Esophagus squamous epithelium (tissue), 4 donors: ENCODE measurements at regions not wholly inside any gene's neighbourhood (a gene's known extent, or its start where the extent isn't known, plus 50 kb on each side); places are given as distances from the start of the nearest gene placed in this dataset.

Experiments used
- POLR2A ChIP-seq, 4 donors: fragments of 450-650 bp; IDR thresholded peaks; one replicate each; pipeline ENCODE4 v1.6.1; 2017; ENCODE audit warnings: antibody characterized with exemption in 4 of 4, mild to moderate bottlenecking in 4 of 4, moderate library complexity in 3 of 4
- TF ChIP-seq, protein P1 (sequence below), 6 experiments: fragments of 450-650 bp in 4 of 6; fragments of 200-600 bp in 2 of 6; sonication (generic) in 2 of 6; IDR thresholded peaks; one replicate each; pipeline ENCODE4 v1.5.1; 2016 to 2019; ENCODE audit warnings: antibody characterized with exemption in 6 of 6, mild to moderate bottlenecking in 4 of 6, moderate library complexity in 4 of 6

DNA sequence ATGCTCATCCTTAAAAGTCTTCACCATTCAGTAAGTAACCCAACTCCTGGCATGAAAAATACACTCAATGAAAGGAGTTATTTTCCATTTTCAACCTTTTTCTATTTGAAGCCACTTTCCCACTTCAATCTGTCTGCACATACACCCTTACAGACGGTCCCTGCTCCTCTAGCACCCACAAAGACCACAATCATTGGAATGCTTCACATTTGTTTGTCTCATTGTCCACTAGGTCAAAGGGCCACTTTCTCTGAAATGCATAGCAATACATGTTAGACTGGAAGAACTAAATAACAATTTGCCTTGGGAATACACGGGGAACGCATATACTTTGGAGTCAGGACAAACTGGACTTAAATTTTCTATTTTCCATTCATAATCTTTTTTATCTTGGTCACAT lies 487.1 kb upstream of the C1orf87 start:
- TF ChIP-seq, protein P1, sequence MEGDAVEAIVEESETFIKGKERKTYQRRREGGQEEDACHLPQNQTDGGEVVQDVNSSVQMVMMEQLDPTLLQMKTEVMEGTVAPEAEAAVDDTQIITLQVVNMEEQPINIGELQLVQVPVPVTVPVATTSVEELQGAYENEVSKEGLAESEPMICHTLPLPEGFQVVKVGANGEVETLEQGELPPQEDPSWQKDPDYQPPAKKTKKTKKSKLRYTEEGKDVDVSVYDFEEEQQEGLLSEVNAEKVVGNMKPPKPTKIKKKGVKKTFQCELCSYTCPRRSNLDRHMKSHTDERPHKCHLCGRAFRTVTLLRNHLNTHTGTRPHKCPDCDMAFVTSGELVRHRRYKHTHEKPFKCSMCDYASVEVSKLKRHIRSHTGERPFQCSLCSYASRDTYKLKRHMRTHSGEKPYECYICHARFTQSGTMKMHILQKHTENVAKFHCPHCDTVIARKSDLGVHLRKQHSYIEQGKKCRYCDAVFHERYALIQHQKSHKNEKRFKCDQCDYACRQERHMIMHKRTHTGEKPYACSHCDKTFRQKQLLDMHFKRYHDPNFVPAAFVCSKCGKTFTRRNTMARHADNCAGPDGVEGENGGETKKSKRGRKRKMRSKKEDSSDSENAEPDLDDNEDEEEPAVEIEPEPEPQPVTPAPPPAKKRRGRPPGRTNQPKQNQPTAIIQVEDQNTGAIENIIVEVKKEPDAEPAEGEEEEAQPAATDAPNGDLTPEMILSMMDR (IDR thresholded peaks at IDR 0.05) = no peak
- no peak for TF ChIP-seq POLR2A (IDR thresholded peaks at IDR 0.05)
